GM21526 (cell line): ENCODE measurements at regions not wholly inside any gene's neighbourhood (a gene's known extent, or its start where the extent isn't known, plus 50 kb on each side); places are given as distances from the start of the nearest gene placed in this dataset.

ENCODE experiments used
- ATAC-seq: cut with Tn5 transposase; IDR thresholded peaks from one replicate; pipeline ENCODE4 v1.9.1; 2021; ENCODE audit warnings: moderate library complexity; ENCODE audit not compliant: unreplicated experiment, low FRiP score

GRCh38 chr15:93894438-93895036, 336.8 kb upstream of the MCTP2 start:
- ATAC-seq: no peak

GRCh38 chr15:93887151-93887550, 344.2 kb upstream of the MCTP2 start:
- ATAC-seq: no peak

GRCh38 chr15:93882779-93883178, 348.6 kb upstream of the MCTP2 start:
- no peak for ATAC-seq

- ATAC-seq: no peak
Measured at GRCh38 chr15:93882141-93882540, 349.2 kb upstream of the MCTP2 start.

- no peak for ATAC-seq
Measured at GRCh38 chr15:93881310-93881709, 350.1 kb upstream of the MCTP2 start.

- no peak for ATAC-seq
Measured at GRCh38 chr15:93880358-93880757, 351.0 kb upstream of the MCTP2 start.

- ATAC-seq: no peak
Measured at GRCh38 chr15:93870583-93870982, 360.8 kb upstream of the MCTP2 start.

GRCh38 chr15:93866948-93867347, 364.4 kb upstream of the MCTP2 start:
- ATAC-seq: no peak

GRCh38 chr15:93866476-93866875, 364.9 kb upstream of the MCTP2 start:
- no peak for ATAC-seq

GRCh38 chr15:93865586-93865985, 365.8 kb upstream of the MCTP2 start:
- ATAC-seq: no peak

GRCh38 chr15:93862791-93863190, 368.6 kb upstream of the MCTP2 start:
- ATAC-seq: no peak

GRCh38 chr15:93861956-93862741, 369.2 kb upstream of the MCTP2 start:
- no peak for ATAC-seq

- ATAC-seq: no peak
Measured at GRCh38 chr15:93861413-93861812, 369.9 kb upstream of the MCTP2 start.

GRCh38 chr15:93860701-93861100, 370.7 kb upstream of the MCTP2 start:
- no peak for ATAC-seq

- no peak for ATAC-seq
Measured at GRCh38 chr15:93859176-93859575, 372.2 kb upstream of the MCTP2 start.

GRCh38 chr15:93855181-93855826, 376.1 kb upstream of the MCTP2 start:
- ATAC-seq: no peak

GRCh38 chr15:93854088-93854487, 377.3 kb upstream of the MCTP2 start:
- no peak for ATAC-seq

GRCh38 chr15:93852761-93853160, 378.6 kb upstream of the MCTP2 start:
- ATAC-seq: no peak

GRCh38 chr15:93848490-93848889, 382.9 kb upstream of the MCTP2 start:
- no peak for ATAC-seq

- no peak for ATAC-seq
Measured at GRCh38 chr15:93848076-93848475, 383.3 kb upstream of the MCTP2 start.

- ATAC-seq: no peak
Measured at GRCh38 chr15:93846148-93846547, 385.2 kb upstream of the MCTP2 start.

GRCh38 chr15:93837450-93837849, 393.9 kb upstream of the MCTP2 start:
- ATAC-seq: no peak
